Retinal pigment epithelial cell (primary cell): ENCODE measurements at regions not wholly inside any gene's neighbourhood (a gene's known extent, or its start where the extent isn't known, plus 50 kb on each side); places are given as distances from the start of the nearest gene placed in this dataset.

Source experiments
- DNase-seq: peaks from one replicate; pipeline ENCODE4 v3.0.0-alpha.2; 2010; ENCODE audit warnings: low read depth
- H3K4me3 ChIP-seq: 2 replicates; pipeline ENCODE4 v1.5.1; 2011; ENCODE audit warnings: mild to moderate bottlenecking, low read length, control low read depth, moderate library complexity
- CTCF ChIP-seq: conservative IDR thresholded peaks from 2 replicates; pipeline ENCODE4 v1.5.1; 2011; ENCODE audit warnings: low read depth, low read length, control low read depth, inconsistent platforms

- H3K4me3 ChIP-seq: no peak overlapping the region
- no peak for TF ChIP-seq CTCF
- DNase-seq: no peak
Observed at GRCh38 chr1:195915826-195916225, 692.4 kb downstream of the KCNT2 start.

DNA sequence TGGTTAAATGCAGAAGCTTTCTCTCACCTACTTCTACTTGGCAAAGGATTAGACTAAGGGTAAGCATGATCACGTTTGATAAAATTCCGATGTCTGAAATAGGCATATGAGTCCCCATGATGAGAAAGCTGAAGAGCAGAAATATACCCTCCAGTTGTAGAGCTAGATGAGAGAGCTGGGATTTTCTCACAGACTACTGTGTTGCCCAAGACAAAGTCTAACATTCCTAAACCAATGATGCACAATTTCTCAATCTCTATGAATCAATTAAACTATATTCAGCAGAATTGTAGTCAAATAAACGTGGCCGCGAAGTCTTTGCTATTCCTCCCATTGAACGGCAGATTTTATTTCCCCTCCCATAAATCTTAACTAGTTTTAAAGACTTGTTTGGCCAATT lies 699.2 kb downstream of the KCNT2 start:
- TF ChIP-seq CTCF: no peak
- H3K4me3 ChIP-seq: no peak overlapping the region
- DNase-seq: no peak

GRCh38 chr1:195908121-195908520 lies 700.1 kb downstream of the KCNT2 start:
- no peak for DNase-seq
- TF ChIP-seq CTCF: no peak
- no peak overlapping the region for H3K4me3 ChIP-seq

DNA sequence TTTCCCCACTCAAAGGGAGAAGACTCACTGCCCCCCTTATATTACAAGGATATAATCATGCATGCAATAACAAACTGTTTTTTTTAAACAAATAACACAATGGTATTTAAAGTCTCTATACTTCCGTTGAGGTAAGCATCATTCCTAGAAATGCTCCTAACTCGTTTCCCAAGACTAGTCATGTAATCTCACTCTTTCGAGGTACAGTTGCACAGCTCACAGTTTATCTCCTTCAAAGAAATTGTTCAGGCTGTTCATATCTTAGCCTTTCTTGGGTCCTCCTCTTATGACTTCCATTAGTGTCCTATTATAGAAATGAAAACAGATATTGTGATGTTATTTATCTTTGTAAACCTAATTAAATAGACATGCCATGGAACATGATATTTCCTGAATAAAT lies 705.0 kb downstream of the KCNT2 start:
- TF ChIP-seq CTCF: no peak

GRCh38 chr1:195902779-195903178 lies 705.5 kb downstream of the KCNT2 start:
- no peak for DNase-seq
- TF ChIP-seq CTCF: no peak

More for the DNA sequence above, 705.0 kb downstream of the KCNT2 start:
- no peak overlapping the region for H3K4me3 ChIP-seq
- DNase-seq: no peak

GRCh38 chr1:195899762-195900352 lies 708.4 kb downstream of the KCNT2 start:
- no peak overlapping the region for H3K4me3 ChIP-seq
- no peak for DNase-seq
- TF ChIP-seq CTCF: no peak

More at GRCh38 chr1:195902779-195903178, 705.5 kb downstream of the KCNT2 start:
- no peak overlapping the region for H3K4me3 ChIP-seq

GRCh38 chr1:195898924-195899323 lies 709.3 kb downstream of the KCNT2 start:
- H3K4me3 ChIP-seq: no peak overlapping the region
- DNase-seq: no peak
- TF ChIP-seq CTCF: no peak
